Loucy (cell line): ENCODE measurements at regions not wholly inside any gene's neighbourhood (a gene's known extent, or its start where the extent isn't known, plus 50 kb on each side); places are given as distances from the start of the nearest gene placed in this dataset.

Experiments used
- H2AFZ ChIP-seq: fragments of 200-600 bp; sonication (generic); 2 replicates; pipeline ENCODE4 v1.6.0; 2016; ENCODE audit warnings: antibody characterized with exemption, mild to moderate bottlenecking, low read length, moderate library complexity
- H3F3A ChIP-seq: fragments of 200-600 bp; 2 replicates; pipeline ENCODE4 v1.6.0; 2016; ENCODE audit warnings: antibody characterized with exemption, low read depth, mild to moderate bottlenecking
- H3K27me3 ChIP-seq: fragments of 200-600 bp; sonication (generic); 2 replicates; pipeline ENCODE4 v1.6.1; 2014; ENCODE audit warnings: low read length, mild to moderate bottlenecking; ENCODE audit not compliant: insufficient read depth, poor library complexity, severe bottlenecking
- H3K36me3 ChIP-seq: fragments of 200-600 bp; sonication (generic); 2 replicates; pipeline ENCODE4 v1.6.1; 2016; ENCODE audit warnings: low read length; ENCODE audit not compliant: insufficient read depth
- H3K4me1 ChIP-seq: fragments of 200-600 bp; sonication (generic); 2 replicates; pipeline ENCODE4 v1.5.1; 2014; ENCODE audit warnings: low read length, mild to moderate bottlenecking; ENCODE audit not compliant: insufficient read depth, poor library complexity, severe bottlenecking
- H3K4me2 ChIP-seq: fragments of 200-600 bp; sonication (generic); 2 replicates; pipeline ENCODE4 v1.6.0; 2014; ENCODE audit warnings: antibody characterized with exemption, low read length, low read depth, mild to moderate bottlenecking; ENCODE audit not compliant: poor library complexity, severe bottlenecking
- H3K4me3 ChIP-seq: fragments of 200-600 bp; sonication (generic); 2 replicates; pipeline ENCODE4 v1.5.1; 2014; ENCODE audit warnings: low read length, mild to moderate bottlenecking, mixed read lengths; ENCODE audit not compliant: poor library complexity, severe bottlenecking
- H3K79me2 ChIP-seq: fragments of 200-600 bp; sonication (generic); 2 replicates; pipeline ENCODE4 v1.6.1; 2014; ENCODE audit warnings: low read length; ENCODE audit not compliant: insufficient read depth
- H3K9ac ChIP-seq: fragments of 200-600 bp; sonication (generic); 2 replicates; pipeline ENCODE4 v1.6.0; 2014; ENCODE audit warnings: mild to moderate bottlenecking, low read depth, low read length, moderate library complexity; ENCODE audit not compliant: poor library complexity, severe bottlenecking
- H3K9me2 ChIP-seq: fragments of 200-600 bp; sonication (generic); replicated peaks from 2 replicates; pipeline ENCODE4 v1.6.1; 2016; ENCODE audit warnings: low read depth, low read length, mixed read lengths
- H3K9me3 ChIP-seq: fragments of 200-600 bp; sonication (generic); 2 replicates; pipeline ENCODE4 v1.6.1; 2014; ENCODE audit warnings: mild to moderate bottlenecking, antibody characterized with exemption, low read length, low read depth; ENCODE audit not compliant: insufficient read depth
- H4K20me1 ChIP-seq: fragments of 200-600 bp; sonication (generic); 2 replicates; pipeline ENCODE4 v1.6.0; 2014; ENCODE audit warnings: antibody characterized with exemption, low read length, mild to moderate bottlenecking; ENCODE audit not compliant: insufficient read depth, poor library complexity, severe bottlenecking
- EZH2phosphoT487 ChIP-seq: fragments of 200-600 bp; IDR thresholded peaks from 2 replicates; pipeline ENCODE4 v1.6.1; 2018; ENCODE audit warnings: antibody characterized with exemption, mild to moderate bottlenecking, moderate library complexity, borderline replicate concordance
- TF ChIP-seq, protein P1 (sequence below): fragments of 200-600 bp; sonication (generic); conservative IDR thresholded peaks from 2 replicates; pipeline ENCODE4 v1.5.1; 2014; ENCODE audit warnings: mild to moderate bottlenecking, antibody characterized with exemption, low read length

DNA sequence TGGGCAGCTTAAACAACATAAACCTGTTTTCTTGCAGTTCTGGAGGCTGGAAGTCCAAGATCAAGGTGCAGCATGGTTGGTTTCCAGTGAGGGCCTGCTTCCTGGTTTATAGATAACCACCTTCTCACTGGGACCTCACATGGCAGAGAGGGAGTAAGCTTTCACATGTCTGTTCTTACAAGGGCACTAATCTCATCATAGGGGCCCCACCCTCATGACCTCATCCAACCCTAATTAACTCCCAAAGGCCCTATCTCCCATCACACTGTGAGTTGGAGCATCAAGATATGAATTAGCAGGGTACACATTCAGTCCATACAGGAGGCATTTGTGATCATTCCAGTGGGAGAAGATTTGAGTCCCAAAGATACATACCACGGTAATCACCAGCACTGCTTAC lies 50.5 kb upstream of the GRIN2A start:
- no peaks in the 10 kb centered on the region for H3K36me3 ChIP-seq
- no peak overlapping the region for H3K4me3 ChIP-seq
- no peaks in the 10 kb centered on the region for H3K79me2 ChIP-seq
- no peaks in the 10 kb centered on the region for H4K20me1 ChIP-seq
- no peaks in the 10 kb centered on the region for H3K9me2 ChIP-seq
- no peaks in the 10 kb centered on the region for H3K27me3 ChIP-seq
- H3K4me1 ChIP-seq, result no peaks in the 10 kb centered on the region
- no peak overlapping the region for H2AFZ ChIP-seq
- no peak overlapping the region for H3K4me2 ChIP-seq
- no peak overlapping the region for H3K9ac ChIP-seq
- no peaks in the 10 kb centered on the region; the same call in 1 of the 2 replicates for H3K9me3 ChIP-seq
- no peaks in the 10 kb centered on the region for H3F3A ChIP-seq
- TF ChIP-seq, protein P1, sequence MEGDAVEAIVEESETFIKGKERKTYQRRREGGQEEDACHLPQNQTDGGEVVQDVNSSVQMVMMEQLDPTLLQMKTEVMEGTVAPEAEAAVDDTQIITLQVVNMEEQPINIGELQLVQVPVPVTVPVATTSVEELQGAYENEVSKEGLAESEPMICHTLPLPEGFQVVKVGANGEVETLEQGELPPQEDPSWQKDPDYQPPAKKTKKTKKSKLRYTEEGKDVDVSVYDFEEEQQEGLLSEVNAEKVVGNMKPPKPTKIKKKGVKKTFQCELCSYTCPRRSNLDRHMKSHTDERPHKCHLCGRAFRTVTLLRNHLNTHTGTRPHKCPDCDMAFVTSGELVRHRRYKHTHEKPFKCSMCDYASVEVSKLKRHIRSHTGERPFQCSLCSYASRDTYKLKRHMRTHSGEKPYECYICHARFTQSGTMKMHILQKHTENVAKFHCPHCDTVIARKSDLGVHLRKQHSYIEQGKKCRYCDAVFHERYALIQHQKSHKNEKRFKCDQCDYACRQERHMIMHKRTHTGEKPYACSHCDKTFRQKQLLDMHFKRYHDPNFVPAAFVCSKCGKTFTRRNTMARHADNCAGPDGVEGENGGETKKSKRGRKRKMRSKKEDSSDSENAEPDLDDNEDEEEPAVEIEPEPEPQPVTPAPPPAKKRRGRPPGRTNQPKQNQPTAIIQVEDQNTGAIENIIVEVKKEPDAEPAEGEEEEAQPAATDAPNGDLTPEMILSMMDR, result no peak
- no peak for TF ChIP-seq EZH2phosphoT487

- H4K20me1 ChIP-seq, result no peaks in the 10 kb centered on the region
- no peaks in the 10 kb centered on the region for H3K27me3 ChIP-seq
- no peaks in the 10 kb centered on the region for H3K9me3 ChIP-seq
- no peaks in the 10 kb centered on the region for H3K9me2 ChIP-seq
- H3F3A ChIP-seq, result no peaks in the 10 kb centered on the region
- no peaks in the 10 kb centered on the region for H3K4me1 ChIP-seq
- no peak overlapping the region for H3K9ac ChIP-seq
- H3K79me2 ChIP-seq, result no peaks in the 10 kb centered on the region
- H2AFZ ChIP-seq, result no peak overlapping the region
- no peak overlapping the region for H3K4me3 ChIP-seq
- no peak for TF ChIP-seq EZH2phosphoT487
- TF ChIP-seq, protein P1, result no peak
- no peaks in the 10 kb centered on the region for H3K36me3 ChIP-seq
- no peak overlapping the region for H3K4me2 ChIP-seq
These were observed 57.4 kb upstream of the GRIN2A start for GRCh38 chr16:10239640-10240039.

GRCh38 chr16:10240854-10241613 lies 58.8 kb upstream of the GRIN2A start:
- H3K4me2 ChIP-seq, result no peak overlapping the region
- no peaks in the 10 kb centered on the region for H3K36me3 ChIP-seq
- H3F3A ChIP-seq, result no peaks in the 10 kb centered on the region
- no peak overlapping the region for H3K9ac ChIP-seq
- H2AFZ ChIP-seq, result no peak overlapping the region
- H3K4me3 ChIP-seq, result no peak overlapping the region
- no peaks in the 10 kb centered on the region for H3K79me2 ChIP-seq
- no peaks in the 10 kb centered on the region for H3K9me2 ChIP-seq
- H3K9me3 ChIP-seq, result no peaks in the 10 kb centered on the region
- H4K20me1 ChIP-seq, result no peaks in the 10 kb centered on the region
- no peak for TF ChIP-seq EZH2phosphoT487
- TF ChIP-seq, protein P1, result no peak
- H3K27me3 ChIP-seq, result no peaks in the 10 kb centered on the region
- H3K4me1 ChIP-seq, result no peaks in the 10 kb centered on the region
